ENCODE measurements at regions not wholly inside any gene's neighbourhood (a gene's known extent, or its start where the extent isn't known, plus 50 kb on each side); places are given as distances from the start of the nearest gene placed in this dataset.
A peak's percentile ranks its signal among the peaks of the same experiment; 100 is the strongest.

DNA sequence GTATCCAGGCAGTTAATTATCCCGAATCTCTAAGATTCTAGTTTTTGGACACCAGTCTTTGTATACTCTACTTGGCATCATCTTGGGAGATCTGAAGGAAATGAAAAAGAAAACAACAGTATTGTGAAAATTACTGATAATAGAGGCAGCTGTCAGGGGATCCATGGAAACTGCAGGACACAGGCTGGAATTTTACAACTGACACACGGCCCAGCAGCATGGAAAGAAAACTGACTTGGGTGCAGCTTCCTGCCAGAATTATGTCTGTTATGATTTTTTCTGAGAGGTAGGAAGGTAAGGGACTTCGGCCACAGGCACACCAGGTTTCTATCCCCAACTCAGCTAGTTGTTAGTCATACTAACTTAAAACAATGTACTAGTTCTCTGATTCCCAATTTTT, 57.7 kb upstream of the ERBB4 start:
- DNase-seq = peak; percentile 1

DNA sequence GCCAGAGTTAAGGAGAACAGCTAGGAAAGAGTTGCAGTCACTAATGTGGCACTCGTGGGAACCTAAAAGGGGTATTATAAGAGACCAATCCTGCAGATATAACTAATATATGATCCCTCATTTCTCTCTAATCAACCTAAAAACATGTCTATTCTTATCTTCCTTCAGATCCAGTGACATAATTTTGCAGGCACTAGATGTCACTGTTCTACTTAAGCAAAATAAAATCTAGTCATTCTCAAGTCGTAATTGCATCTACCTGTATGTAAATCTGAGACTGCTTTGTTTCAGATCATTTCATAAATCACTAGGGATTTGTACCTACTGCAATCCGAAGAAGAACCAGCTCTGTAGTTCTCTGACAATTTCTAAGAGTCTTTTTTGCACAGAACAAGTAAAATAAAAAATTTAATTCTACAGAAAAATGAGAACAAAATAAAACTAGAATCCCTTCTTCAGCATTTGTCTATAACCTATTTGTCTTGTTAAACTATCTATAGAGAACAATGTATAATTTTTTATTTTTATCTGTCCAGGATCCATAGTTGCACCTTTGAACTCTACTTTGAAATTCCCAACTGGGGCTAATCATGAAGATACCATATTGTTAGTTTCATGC, 56.5 kb upstream of the ERBB4 start:
- no peak for DNase-seq

DNA sequence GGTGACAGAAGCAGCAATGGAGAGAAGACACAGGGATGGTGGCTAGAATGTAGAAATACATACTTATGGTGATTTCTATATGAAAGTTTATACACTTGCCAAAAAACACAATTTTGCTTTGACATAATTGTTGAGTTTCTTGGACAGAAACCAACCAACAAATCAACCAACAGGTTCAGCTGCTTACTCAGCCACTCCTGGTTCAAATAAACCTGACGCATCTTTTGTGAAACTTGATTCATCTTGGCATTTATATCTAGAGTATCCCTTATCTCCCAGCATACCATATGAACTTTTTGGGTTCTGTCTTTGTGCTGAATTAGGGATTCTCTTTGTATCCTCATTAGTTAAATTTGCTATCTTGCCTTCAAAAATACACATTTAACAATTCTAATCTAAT, 54.1 kb upstream of the ERBB4 start:
- DNase-seq = no peak

Measured in NK-92 treated with Interleukin-12 subunit alpha and Interleukin-12 subunit beta, amount 100 ng/mL, for 24 hours (cell line).